Smooth muscle cell (in vitro differentiated cells): ENCODE measurements at regions not wholly inside any gene's neighbourhood (a gene's known extent, or its start where the extent isn't known, plus 50 kb on each side); places are given as distances from the start of the nearest gene placed in this dataset.

Experiments
- DNase-seq: peaks from one replicate; lab custom pipeline; 2025; ENCODE audit not compliant: unreplicated experiment; lab: John Stamatoyannopoulos, UW
- H2AFZ ChIP-seq: fragments of 200-600 bp; sonication (generic); 2 replicates; pipeline ENCODE4 v1.6.0; 2016; ENCODE audit warnings: antibody characterized with exemption, low read depth, mild to moderate bottlenecking
- H3F3A ChIP-seq: fragments of 200-600 bp; sonication (generic); 2 replicates; pipeline ENCODE4 v1.6.0; 2017; ENCODE audit warnings: antibody characterized with exemption, low read depth
- H3K27ac ChIP-seq: fragments of 200-600 bp; sonication (generic); 2 replicates; pipeline ENCODE4 v1.5.1; 2016; ENCODE audit warnings: low read depth, mild to moderate bottlenecking
- H3K27me3 ChIP-seq: fragments of 200-600 bp; sonication (generic); 2 replicates; pipeline ENCODE4 v1.6.1; 2016; ENCODE audit warnings: low read depth, mild to moderate bottlenecking
- H3K36me3 ChIP-seq: fragments of 200-600 bp; sonication (generic); 2 replicates; pipeline ENCODE4 v1.5.1; 2016; ENCODE audit warnings: low read depth
- H3K4me1 ChIP-seq: fragments of 200-600 bp; sonication (generic); 2 replicates; pipeline ENCODE4 v1.5.1; 2016; ENCODE audit warnings: low read depth
- H3K4me2 ChIP-seq: fragments of 200-600 bp; sonication (generic); 2 replicates; pipeline ENCODE4 v1.6.0; 2016; ENCODE audit warnings: mild to moderate bottlenecking
- H3K4me3 ChIP-seq: fragments of 200-600 bp; sonication (generic); 2 replicates; pipeline ENCODE4 v1.5.1; 2016; ENCODE audit warnings: mild to moderate bottlenecking
- H3K79me2 ChIP-seq: fragments of 200-600 bp; sonication (generic); 2 replicates; pipeline ENCODE4 v1.6.0; 2016; ENCODE audit warnings: low read depth, mild to moderate bottlenecking
- H3K9ac ChIP-seq: fragments of 200-600 bp; sonication (generic); 2 replicates; pipeline ENCODE4 v1.6.0; 2016; ENCODE audit warnings: low read depth
- H3K9me3 ChIP-seq: fragments of 200-600 bp; sonication (generic); replicated peaks from 2 replicates; pipeline ENCODE4 v1.5.1; 2016; ENCODE audit warnings: low read depth
- H4K20me1 ChIP-seq: fragments of 200-600 bp; sonication (generic); 2 replicates; pipeline ENCODE4 v1.6.0; 2016; ENCODE audit warnings: low read depth
- WGBS: methylation state at CpG from one replicate; pipeline ENCODE4 v1.1.7; 2016; ENCODE audit warnings: low lambda C conversion rate; 5-methylcytosine and 5-hydroxymethylcytosine counted together
- TF ChIP-seq, protein P1 (sequence below): fragments of 200-600 bp; sonication (generic); IDR thresholded peaks from 2 replicates; pipeline ENCODE4 v1.5.1; 2017; ENCODE audit warnings: borderline replicate concordance, mild to moderate bottlenecking, antibody characterized with exemption; ENCODE audit not compliant: insufficient read depth, poor library complexity, severe bottlenecking

DNA sequence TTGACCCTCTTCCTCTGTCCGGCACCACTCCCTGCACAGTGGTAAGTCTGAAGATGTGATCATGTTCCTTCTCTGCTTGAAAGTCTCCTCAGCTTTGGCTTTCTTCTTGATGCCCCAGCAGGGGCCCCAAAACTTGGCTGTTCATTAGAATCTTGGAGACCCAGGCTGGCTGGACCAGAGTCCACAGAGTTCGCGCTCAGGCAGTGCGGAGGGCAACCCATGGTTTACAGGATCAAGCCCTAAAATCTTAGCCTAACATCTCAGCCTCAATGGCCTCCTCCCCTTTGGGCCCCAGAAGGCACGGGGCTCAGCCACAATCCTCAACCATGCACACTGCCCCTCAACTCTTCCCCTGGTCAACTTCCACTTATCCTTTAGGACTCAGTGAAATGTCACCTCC lies 72.9 kb upstream of the GTSF1L start:
- H3K4me2 ChIP-seq: no peak overlapping the region
- no peaks in the 10 kb centered on the region for H3K27me3 ChIP-seq
- TF ChIP-seq, protein P1, sequence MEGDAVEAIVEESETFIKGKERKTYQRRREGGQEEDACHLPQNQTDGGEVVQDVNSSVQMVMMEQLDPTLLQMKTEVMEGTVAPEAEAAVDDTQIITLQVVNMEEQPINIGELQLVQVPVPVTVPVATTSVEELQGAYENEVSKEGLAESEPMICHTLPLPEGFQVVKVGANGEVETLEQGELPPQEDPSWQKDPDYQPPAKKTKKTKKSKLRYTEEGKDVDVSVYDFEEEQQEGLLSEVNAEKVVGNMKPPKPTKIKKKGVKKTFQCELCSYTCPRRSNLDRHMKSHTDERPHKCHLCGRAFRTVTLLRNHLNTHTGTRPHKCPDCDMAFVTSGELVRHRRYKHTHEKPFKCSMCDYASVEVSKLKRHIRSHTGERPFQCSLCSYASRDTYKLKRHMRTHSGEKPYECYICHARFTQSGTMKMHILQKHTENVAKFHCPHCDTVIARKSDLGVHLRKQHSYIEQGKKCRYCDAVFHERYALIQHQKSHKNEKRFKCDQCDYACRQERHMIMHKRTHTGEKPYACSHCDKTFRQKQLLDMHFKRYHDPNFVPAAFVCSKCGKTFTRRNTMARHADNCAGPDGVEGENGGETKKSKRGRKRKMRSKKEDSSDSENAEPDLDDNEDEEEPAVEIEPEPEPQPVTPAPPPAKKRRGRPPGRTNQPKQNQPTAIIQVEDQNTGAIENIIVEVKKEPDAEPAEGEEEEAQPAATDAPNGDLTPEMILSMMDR: no peak
- 93% methylated on average over 5 of the region's 5 CpGs for WGBS
- no peaks in the 10 kb centered on the region for H3F3A ChIP-seq
- no peaks in the 10 kb centered on the region for H3K79me2 ChIP-seq
- no peaks in the 10 kb centered on the region for H3K4me1 ChIP-seq
- H3K9ac ChIP-seq: no peak overlapping the region
- H3K9me3 ChIP-seq: peaks cover 4% of the 10 kb centered on the region
- DNase-seq: no peak
- H3K4me3 ChIP-seq: no peak overlapping the region
- no peaks in the 10 kb centered on the region for H3K36me3 ChIP-seq
- H3K27ac ChIP-seq: no peak overlapping the region
- H4K20me1 ChIP-seq: no peaks in the 10 kb centered on the region
- no peak overlapping the region for H2AFZ ChIP-seq

DNA sequence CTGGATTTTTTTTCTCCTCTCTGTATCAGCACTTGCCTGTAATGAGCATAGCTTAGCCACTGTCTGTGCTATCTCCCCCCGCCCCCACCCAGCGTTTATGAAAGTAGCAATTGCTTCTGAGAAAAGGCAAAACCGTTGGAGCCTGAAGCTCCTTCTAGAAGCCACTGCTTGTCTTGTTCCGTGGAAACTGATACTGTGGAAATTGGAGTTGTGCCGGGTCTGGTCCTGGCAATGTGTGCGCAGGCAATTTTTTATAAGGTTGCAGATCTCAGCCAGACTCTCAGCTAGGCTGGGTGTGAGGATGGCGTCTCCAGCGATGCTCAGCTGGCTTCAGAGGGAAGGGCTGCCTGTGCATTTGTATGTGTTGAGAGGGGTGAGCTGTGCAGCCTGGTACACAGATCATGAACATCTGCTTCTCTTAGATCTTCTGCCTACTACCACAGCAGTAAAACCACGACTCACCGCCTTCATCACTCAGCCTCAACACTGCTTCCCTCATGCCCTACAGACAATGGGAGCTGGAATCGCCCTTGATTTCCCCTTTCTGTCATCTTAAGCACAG lies 72.4 kb upstream of the GTSF1L start:
- no peak overlapping the region for H3K4me3 ChIP-seq
- no peaks in the 10 kb centered on the region for H3K27me3 ChIP-seq
- DNase-seq: no peak
- H3K79me2 ChIP-seq: no peaks in the 10 kb centered on the region
- no peak overlapping the region for H3K9ac ChIP-seq
- H3K36me3 ChIP-seq: no peaks in the 10 kb centered on the region
- 61% methylated on average over 11 of the region's 11 CpGs for WGBS
- no peak overlapping the region for H2AFZ ChIP-seq
- TF ChIP-seq, protein P1: no peak
- H3K9me3 ChIP-seq: no peaks in the 10 kb centered on the region
- H3K4me1 ChIP-seq: no peaks in the 10 kb centered on the region
- no peaks in the 10 kb centered on the region for H3F3A ChIP-seq
- H3K27ac ChIP-seq: no peak overlapping the region
- no peak overlapping the region for H3K4me2 ChIP-seq
- no peaks in the 10 kb centered on the region for H4K20me1 ChIP-seq

DNA sequence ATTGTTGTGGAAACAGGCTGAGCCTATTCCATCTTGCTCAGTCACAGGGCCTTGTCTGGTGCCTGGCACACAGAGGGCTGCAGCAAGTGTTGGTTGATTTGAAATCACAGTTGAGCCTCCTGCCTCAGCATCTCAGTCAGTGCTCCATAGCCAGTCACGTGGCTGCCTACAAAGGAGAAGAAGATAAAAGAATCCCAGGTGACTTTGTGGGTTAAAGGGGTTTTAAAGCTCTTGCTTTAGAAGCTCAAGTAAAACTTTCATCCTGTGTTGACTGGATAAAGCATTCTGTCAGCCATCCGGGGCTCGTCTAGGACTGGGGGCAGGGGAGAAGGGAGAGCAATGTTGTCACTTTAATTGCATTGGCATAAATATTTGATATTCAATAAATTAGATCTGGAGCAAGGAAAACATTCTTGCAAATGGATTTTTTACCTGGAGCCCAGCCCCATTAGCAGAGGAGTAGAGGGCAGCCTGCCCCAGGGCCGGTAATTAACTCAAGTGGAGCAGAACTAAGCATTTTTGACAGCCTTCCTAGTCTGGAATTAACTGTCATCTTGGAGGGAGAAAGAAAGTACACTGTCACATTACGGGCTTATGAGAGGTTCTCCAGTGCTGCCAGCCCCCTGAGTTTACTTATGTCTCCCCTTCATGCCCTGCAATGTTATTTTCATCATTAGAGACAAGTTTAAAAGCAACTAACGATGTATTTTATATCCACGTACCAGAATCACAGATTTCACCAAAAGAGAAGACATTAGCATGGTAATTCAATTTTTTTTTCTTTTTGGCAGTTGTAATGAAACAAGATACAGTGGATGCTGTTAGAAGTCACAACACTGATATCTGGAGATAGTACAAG lies 71.7 kb upstream of the GTSF1L start:
- H3K27me3 ChIP-seq: no peaks in the 10 kb centered on the region
- DNase-seq: no peak
- H3F3A ChIP-seq: no peaks in the 10 kb centered on the region
- no peak overlapping the region for H3K4me3 ChIP-seq
- H3K4me1 ChIP-seq: no peaks in the 10 kb centered on the region
- no peak overlapping the region for H2AFZ ChIP-seq
- 79% methylated on average over 7 of the region's 7 CpGs for WGBS
- TF ChIP-seq, protein P1: no peak
- no peaks in the 10 kb centered on the region for H3K79me2 ChIP-seq
- H3K9me3 ChIP-seq: no peaks in the 10 kb centered on the region
- H3K27ac ChIP-seq: no peak overlapping the region
- H4K20me1 ChIP-seq: no peaks in the 10 kb centered on the region
- H3K4me2 ChIP-seq: no peak overlapping the region
- H3K36me3 ChIP-seq: no peaks in the 10 kb centered on the region
- no peak overlapping the region for H3K9ac ChIP-seq

DNA sequence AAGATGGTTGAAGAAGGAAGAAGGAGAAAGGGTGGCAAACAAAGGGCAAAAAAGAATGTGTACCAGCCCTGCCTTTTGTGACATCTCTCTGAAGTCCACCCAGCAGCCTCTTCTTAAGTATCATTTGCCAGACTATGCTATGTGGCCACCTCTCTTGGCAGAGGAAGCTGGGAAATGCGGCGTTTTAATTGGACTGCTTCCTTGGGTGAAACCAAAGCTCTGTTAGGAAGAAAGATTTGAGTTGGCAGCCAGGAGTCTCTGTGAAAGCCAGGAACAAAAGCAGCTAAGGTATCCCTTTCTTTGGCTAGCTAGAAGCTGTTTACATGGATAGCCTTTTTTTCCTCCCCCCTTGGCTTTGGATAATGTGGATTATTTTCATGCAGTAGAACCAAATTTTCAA lies 67.5 kb upstream of the GTSF1L start:
- Histone ChIP-seq H3K4me3 (no peak overlapping the region), H3K4me2 (no peak overlapping the region), H3K9ac (no peak overlapping the region), H3K4me1 (no peaks in the 10 kb centered on the region), H3K27ac (no peak overlapping the region), H2AFZ (no peak overlapping the region), H3K36me3 (no peaks in the 10 kb centered on the region), H3K27me3 (no peaks in the 10 kb centered on the region), H3F3A (no peaks in the 10 kb centered on the region), H3K79me2 (no peaks in the 10 kb centered on the region), H3K9me3 (no peaks in the 10 kb centered on the region), H4K20me1 (no peaks in the 10 kb centered on the region)
- no peak for DNase-seq
- TF ChIP-seq, protein P1: no peak
- WGBS: 87% methylated on average over 2 of the region's 2 CpGs
